ENCODE measurements at regions not wholly inside any gene's neighbourhood (a gene's known extent, or its start where the extent isn't known, plus 50 kb on each side); places are given as distances from the start of the nearest gene placed in this dataset.

- TF ChIP-seq, protein P1, sequence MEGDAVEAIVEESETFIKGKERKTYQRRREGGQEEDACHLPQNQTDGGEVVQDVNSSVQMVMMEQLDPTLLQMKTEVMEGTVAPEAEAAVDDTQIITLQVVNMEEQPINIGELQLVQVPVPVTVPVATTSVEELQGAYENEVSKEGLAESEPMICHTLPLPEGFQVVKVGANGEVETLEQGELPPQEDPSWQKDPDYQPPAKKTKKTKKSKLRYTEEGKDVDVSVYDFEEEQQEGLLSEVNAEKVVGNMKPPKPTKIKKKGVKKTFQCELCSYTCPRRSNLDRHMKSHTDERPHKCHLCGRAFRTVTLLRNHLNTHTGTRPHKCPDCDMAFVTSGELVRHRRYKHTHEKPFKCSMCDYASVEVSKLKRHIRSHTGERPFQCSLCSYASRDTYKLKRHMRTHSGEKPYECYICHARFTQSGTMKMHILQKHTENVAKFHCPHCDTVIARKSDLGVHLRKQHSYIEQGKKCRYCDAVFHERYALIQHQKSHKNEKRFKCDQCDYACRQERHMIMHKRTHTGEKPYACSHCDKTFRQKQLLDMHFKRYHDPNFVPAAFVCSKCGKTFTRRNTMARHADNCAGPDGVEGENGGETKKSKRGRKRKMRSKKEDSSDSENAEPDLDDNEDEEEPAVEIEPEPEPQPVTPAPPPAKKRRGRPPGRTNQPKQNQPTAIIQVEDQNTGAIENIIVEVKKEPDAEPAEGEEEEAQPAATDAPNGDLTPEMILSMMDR (conservative IDR thresholded peaks at IDR 0.05; ENCODE audit: low read depth, low read length) = peak; percentile 97
- 0 out of 2 replicates have a peak, but pooled peaks have one; percentile 49 for TF ChIP-seq POLR2A (IDR thresholded peaks at IDR 0.05; ENCODE audit: low read depth, low read length)
Measured at GRCh38 chr9:113657765-113658544, 194.4 kb downstream of the RGS3 start (continued).

GRCh38 chr9:113658545-113658895 lies 195.0 kb downstream of the RGS3 start:
- H4K8ac ChIP-seq (ENCODE audit: low read depth in 2 of 2, low read length in 2 of 2) = peak overlapping the region in 1 of 2 experiments; percentile 74; a peak in 3 of 4 replicates
- no peak overlapping the region for H4K5ac ChIP-seq (ENCODE audit: low read depth, low read length)
- peaks cover 3% of the 10 kb centered on the region; the same call in 1 of the 2 replicates for H3K27me3 ChIP-seq (ENCODE audit: control insufficient read depth, insufficient read depth, low read length)
- no peaks in the 10 kb centered on the region for H3K79me1 ChIP-seq (ENCODE audit: low read depth in 1 of 2, low read length in 2 of 2)
- no peaks in the 10 kb centered on the region for H3K9me3 ChIP-seq (ENCODE audit: control insufficient read depth, insufficient read depth, low read length)
- H3K4ac ChIP-seq (ENCODE audit: low read depth, low read length) = no peak overlapping the region
- no TSS peak for BruUV-seq (replicated peaks)
- H2AFZ ChIP-seq (replicated peaks; ENCODE audit: low read length, poor library complexity) = peak overlapping the region; percentile 91
- no CpG with 5 or more reads among the region's 3 CpGs for WGBS, 2 experiments (ENCODE audit: extremely low coverage in 2 of 2, insufficient read length in 1 of 2)
- H4K20me1 ChIP-seq (ENCODE audit: insufficient read depth, low read length) = no peaks in the 10 kb centered on the region
- dilution Hi-C loops (cut with HindIII; ENCODE audit: low sequenced_read_pairs, unreplicated experiment) (no loop called here), in situ Hi-C loops (cut with MboI; ENCODE audit: low sequenced_read_pairs) (loop anchor here (5.0 to 10.0 kb wide), 3 partner anchors 66 to 354 kb away; partner anchors contain the start of gene RNF183), intact Hi-C loops (cut with micrococcal nuclease) (loop anchor here (1.0 to 10.0 kb wide), 5 partner anchors 212 to 741 kb away; partner anchors contain the start of genes ALAD, CDC26 and PRPF4)
- peak overlapping the region; percentile 76 for H2AK9ac ChIP-seq (replicated peaks; ENCODE audit: low read depth, low read length, poor library complexity)
- H3K18ac ChIP-seq (ENCODE audit: low read depth, low read length) = no peak overlapping the region
- H3K9ac ChIP-seq (ENCODE audit: low read depth, low read length) = no peak overlapping the region
- H3K27ac ChIP-seq (ENCODE audit: insufficient read depth, low read length) = no peak overlapping the region
- CTCF ChIA-PET = interaction anchor here (0.9 to 6.0 kb wide), 14 partner anchors 10 to 397 kb away, joined by 3 to 132 read pairs (median 4); no protein-coding TSS in a partner anchor
- peaks cover 5% of the 10 kb centered on the region for H3K4me1 ChIP-seq (ENCODE audit: control insufficient read depth, insufficient read depth, low read length)
- H3K23ac ChIP-seq (ENCODE audit: low read depth, low read length) = no peak overlapping the region
- no peak overlapping the region for H3K4me3 ChIP-seq (ENCODE audit: insufficient read depth, low read depth, low read length)
- H2BK15ac ChIP-seq (ENCODE audit: low read depth, low read length) = peak overlapping the region; percentile 5; the same call in 1 of the 3 replicates
- no peak for ATAC-seq (ENCODE audit: low read depth)
- POLR2A ChIA-PET (ENCODE audit: unreplicated experiment) = no interaction called here
- peak overlapping the region; percentile 46 for H2AK5ac ChIP-seq (ENCODE audit: low read depth, low read length)
- peak overlapping the region; percentile 71; the same call in 1 of the 2 replicates for H2BK120ac ChIP-seq (ENCODE audit: low read depth, low read length)
- peaks cover 4% of the 10 kb centered on the region; the same call in 1 of the 2 replicates for H3K9me1 ChIP-seq (ENCODE audit: insufficient read depth, low read length)
- peak overlapping the region; percentile 43 for H3K14ac ChIP-seq (replicated peaks; ENCODE audit: low read depth, low read length)
- H2BK5ac ChIP-seq (ENCODE audit: low read depth, low read length, poor library complexity, severe bottlenecking) = no peak overlapping the region
- DNase-seq = no peak
- no peaks in the 10 kb centered on the region for H3K36me3 ChIP-seq (ENCODE audit: control insufficient read depth, insufficient read depth, low read length)
- H2BK20ac ChIP-seq (ENCODE audit: low read depth, low read length) = peak overlapping the region; percentile 78; the same call in 1 of the 2 replicates
- H4K91ac ChIP-seq (ENCODE audit: insufficient read depth, low read depth, low read length) = no peak overlapping the region; the same call in 1 of the 2 replicates
- H3K56ac ChIP-seq (ENCODE audit: extremely low read depth, insufficient read depth, low read length) = no peak overlapping the region
- H3K4me2 ChIP-seq (ENCODE audit: low read depth, low read length) = no peak overlapping the region
- no peak for TF ChIP-seq FOS (IDR thresholded peaks at IDR 0.05; ENCODE audit: low read depth, low read length)
- TF ChIP-seq, protein P2, sequence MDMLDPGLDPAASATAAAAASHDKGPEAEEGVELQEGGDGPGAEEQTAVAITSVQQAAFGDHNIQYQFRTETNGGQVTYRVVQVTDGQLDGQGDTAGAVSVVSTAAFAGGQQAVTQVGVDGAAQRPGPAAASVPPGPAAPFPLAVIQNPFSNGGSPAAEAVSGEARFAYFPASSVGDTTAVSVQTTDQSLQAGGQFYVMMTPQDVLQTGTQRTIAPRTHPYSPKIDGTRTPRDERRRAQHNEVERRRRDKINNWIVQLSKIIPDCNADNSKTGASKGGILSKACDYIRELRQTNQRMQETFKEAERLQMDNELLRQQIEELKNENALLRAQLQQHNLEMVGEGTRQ (IDR thresholded peaks at IDR 0.05; ENCODE audit: low read depth, low read length) = no peak
- no peak for TF ChIP-seq POLR2A (IDR thresholded peaks at IDR 0.05; ENCODE audit: low read depth, low read length)
- no peak for TF ChIP-seq RCOR1 (IDR thresholded peaks at IDR 0.05; ENCODE audit: insufficient replicate concordance, low read length)
- no peak for TF ChIP-seq RFX5 (IDR thresholded peaks at IDR 0.05; ENCODE audit: low read depth, low read length)
- no peak for TF ChIP-seq BHLHE40 (IDR thresholded peaks at IDR 0.05; ENCODE audit: low read depth, low read length)
- TF ChIP-seq SMC3 (IDR thresholded peaks at IDR 0.05; ENCODE audit: low read depth, low read length) = no peak
- TF ChIP-seq, protein P1 (conservative IDR thresholded peaks at IDR 0.05; ENCODE audit: low read depth, low read length) = no peak
- TF ChIP-seq RAD21 (IDR thresholded peaks at IDR 0.05; ENCODE audit: low read length) = no peak

Data from IMR-90 (cell line).